GM21717 (cell line): ENCODE measurements at regions not wholly inside any gene's neighbourhood (a gene's known extent, or its start where the extent isn't known, plus 50 kb on each side); places are given as distances from the start of the nearest gene placed in this dataset.
"Not testable (repeated sequence)": the region's sequence is repeated elsewhere in the genome, so short reads cannot be mapped to it uniquely, and the experiment has no call there.

Experiments
- ATAC-seq: cut with Tn5 transposase; IDR thresholded peaks from one replicate; pipeline ENCODE4 v1.9.1; 2021; ENCODE audit warnings: mild to moderate bottlenecking, moderate library complexity; ENCODE audit not compliant: unreplicated experiment

DNA sequence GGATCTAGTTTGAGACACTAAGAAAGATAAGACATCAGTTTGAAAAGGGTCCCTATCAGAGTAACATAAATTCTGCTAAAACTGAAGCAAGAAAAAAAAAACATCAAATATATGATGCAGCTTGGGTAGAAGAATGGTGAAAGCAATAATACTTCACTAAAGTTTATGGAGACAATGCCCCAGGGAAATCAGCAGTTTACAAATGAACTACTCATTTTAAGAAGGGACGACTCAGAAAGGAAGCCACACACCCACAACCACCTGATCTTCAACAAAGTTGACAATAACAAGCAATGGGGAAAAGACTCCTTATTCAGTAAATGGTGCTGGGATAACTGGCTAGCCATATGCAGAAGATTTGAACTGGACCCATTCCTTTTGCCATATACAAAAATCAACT is 143.5 kb downstream of the TPBG start:
- ATAC-seq = no peak

GRCh38 chr6:82511546-82511945 is 147.9 kb downstream of the TPBG start:
- ATAC-seq = no peak

DNA sequence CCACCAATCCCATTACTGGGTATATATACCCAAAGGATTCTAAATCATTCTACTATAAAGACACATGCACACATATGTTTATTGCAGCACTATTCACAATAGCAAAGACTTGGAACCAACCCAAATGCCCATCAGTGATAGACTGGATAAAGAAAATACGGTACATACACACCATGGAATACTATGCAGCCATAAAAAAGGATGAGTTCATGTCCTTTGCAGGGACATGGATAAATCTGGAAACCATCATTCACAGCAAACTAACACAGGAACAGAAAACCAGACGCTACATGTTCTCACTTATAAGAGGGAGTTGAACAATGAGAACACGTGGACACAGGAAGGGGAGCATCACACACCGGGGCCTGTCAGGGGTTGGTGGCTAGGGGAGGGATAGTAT is 154.3 kb downstream of the TPBG start:
- not testable (repeated sequence) for ATAC-seq

GRCh38 chr6:82521369-82521768 is 157.8 kb downstream of the TPBG start:
- ATAC-seq = no peak

- ATAC-seq = no peak
These were observed 158.2 kb downstream of the TPBG start for GRCh38 chr6:82521861-82522260.

- ATAC-seq = no peak
These were observed 160.4 kb downstream of the TPBG start for GRCh38 chr6:82524031-82524430.

DNA sequence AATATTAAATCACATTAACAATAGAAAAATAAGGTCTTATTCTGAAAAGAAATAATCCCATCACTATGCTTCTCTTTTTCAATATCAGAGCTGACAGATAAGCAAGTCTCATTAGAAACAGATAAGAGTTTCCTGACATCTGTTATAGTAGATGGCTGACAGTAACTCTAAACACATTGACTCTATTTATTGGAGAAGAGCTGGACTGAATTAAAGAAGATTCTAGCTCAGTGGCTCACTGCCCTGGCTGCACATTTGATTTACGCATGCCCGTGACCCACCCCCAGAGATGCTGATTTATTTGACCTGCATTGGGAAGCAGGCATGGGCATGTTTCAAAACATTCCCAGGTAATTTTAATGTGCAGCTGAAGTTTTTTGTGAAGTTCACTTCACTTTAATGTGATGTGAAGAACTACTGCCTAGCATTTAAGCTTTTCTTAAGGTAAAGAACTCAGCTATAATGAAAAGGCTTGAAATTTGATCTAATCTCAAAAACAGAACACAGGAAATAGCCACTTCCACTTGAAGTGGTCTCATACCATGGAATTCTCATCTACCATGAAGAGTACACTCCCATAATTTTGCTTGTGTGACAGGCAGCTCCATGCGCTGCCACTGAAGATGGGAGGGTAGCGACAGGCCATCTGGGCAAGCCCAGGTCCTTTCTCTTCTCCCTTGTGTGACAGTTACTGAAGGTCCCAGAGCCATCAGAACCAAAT is 162.3 kb downstream of the TPBG start:
- ATAC-seq = no peak

DNA sequence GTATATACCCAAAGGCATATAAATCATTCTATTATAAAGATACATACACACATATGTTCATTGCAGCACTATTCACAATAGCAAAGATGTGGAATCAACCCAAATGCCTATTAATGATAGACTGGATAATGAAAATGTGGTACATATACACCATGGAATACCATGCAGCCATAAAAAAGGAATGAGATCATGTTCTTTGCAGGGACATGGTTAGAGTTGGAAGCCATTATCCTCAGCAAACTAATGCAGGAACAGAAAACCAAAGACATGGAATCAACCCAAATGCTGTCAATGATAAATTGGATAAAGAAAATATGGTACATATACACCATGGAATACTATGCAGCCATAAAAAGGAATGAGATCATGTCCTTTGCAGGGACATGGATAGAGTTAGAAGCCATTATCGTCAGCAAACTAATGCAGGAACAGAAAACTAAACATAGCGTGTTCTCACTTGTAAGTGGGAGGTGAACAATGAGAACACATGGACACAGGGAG is 166.4 kb downstream of the TPBG start:
- ATAC-seq = not testable (repeated sequence)

DNA sequence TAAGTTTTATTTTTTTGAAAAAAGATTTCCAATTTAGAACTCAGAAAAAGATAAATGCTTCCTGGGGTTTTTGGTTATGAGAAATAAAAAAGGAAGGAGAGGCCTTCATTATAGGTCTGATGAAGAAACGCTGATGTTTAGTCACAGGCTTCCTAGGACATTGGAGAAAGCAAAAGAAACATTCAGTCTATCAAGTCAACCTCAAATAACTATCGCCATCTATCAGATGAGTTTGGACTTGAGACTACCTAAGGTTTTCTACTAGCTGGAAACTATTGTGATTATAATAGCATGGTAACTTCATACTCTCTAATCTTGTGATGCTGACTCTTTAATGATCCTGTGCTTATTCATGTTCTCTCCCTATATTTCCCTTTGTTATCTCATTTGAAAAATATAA is 171.3 kb downstream of the TPBG start:
- ATAC-seq = no peak

GRCh38 chr6:82549480-82549879 is 185.9 kb downstream of the TPBG start:
- not testable (repeated sequence) for ATAC-seq

- ATAC-seq = not testable (repeated sequence)
These were observed 187.7 kb downstream of the TPBG start for GRCh38 chr6:82551311-82551710.

DNA sequence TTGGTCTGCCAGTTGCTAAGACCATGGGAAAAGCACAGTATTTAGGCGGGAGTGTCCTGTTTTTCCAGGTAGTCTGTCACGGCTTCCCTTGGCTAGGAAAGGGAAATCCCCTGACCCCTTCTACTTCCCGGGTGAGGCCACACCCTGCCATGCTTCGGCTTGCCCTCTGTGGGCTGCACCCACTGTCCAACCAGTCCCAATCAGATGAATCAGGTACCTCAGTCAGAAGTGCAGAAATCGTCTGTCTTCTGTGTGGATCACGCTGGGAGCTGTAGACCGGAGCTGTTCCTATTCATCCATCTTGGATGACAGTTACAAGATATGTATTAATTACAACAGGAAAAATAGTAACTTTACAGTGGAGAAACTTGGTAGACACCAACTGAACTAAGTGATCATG is 188.2 kb downstream of the TPBG start:
- no peak for ATAC-seq

DNA sequence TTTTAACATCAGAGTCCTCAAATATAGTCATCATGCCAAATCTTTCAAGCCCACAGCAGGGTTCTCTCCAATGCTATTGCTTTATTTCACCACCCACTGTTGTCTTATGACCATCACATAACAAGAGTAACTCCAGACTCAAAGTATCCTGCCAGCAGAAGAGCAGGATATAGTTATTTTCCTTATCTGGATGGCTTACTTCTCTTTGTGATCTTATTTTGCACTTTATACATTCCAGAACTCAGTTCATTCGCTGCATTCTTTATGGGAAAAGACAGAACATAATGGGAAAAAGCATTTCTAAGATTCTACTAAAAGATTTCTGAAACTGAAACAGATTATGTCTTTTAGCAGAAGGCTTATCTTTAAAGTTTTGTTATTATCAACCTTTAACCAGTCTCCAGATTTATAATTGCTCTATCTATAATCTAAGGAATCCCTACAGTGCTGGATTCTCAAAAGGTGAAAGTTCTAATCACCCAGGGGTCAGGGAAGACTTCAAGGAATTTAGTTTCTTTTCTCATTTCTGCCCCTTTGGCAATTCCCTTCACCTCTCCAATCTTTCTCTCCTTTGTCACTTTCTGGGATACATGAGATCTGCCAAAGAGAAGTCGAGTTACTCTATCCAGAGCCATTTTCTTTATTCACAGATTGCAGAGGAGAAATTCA is 190.4 kb downstream of the TPBG start:
- ATAC-seq = no peak

DNA sequence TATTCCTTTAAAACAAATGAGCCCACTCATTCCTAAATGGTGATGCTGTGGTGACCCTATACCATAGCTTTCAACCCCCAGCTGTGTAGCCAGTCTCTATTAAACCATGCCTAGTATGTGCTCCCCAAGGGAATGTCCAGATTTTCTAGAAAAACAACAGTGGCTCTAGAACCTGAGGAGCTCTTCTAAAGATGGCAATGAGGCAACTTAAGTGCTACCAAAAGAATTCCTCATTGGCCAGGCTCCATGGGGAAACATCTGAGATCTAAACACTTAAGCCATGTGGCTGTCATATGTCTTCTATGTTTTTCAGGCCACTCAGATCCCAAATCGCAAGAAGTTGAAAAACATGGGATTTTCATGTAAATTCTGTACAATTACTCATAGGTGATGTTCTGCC is 191.0 kb downstream of the TPBG start:
- no peak for ATAC-seq

DNA sequence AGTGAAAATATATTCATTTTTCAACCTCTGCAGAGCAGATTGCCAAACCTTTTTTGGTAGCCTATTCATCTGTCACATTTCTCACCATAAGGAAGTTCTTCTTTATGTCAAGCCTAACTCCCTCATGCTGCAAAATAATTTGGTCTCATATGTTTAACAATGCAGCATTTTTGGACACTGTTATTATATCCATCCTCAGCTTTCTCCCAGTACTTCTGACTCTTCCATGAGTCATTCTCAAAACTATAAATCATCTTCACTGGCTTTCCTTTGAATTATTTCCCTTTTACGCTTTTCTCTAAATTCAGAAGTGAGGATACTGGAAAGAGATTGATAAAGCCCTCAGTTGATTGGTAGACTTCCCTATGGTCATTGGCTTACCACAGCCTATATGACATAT is 192.2 kb downstream of the TPBG start:
- no peak for ATAC-seq

GRCh38 chr6:82558531-82558930 is 194.9 kb downstream of the TPBG start:
- not testable (repeated sequence) for ATAC-seq

- no peak for ATAC-seq
These were observed 204.0 kb downstream of the TPBG start for GRCh38 chr6:82567621-82568020.

- peak; percentile 99 for ATAC-seq
These were observed 204.8 kb downstream of the TPBG start for GRCh38 chr6:82568290-82568993.

DNA sequence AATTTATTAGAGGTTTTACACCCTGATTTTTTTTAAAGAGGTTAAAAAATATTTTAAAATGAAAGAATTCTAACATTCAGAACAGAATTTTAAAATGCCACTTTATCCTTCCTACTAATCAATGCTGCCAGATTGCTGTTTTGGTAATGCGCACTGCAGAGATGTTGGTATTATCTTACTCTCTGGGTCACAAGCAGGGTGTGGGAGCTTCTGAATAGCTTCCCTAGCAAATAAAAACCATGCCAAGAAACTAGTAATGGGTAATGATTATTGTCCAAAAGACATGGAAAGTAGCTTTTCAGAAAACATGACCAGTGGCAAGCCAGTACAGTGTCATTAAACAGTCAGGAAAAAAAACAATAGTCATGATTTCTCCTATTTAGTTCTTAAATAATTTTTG is 205.4 kb downstream of the TPBG start:
- no peak for ATAC-seq

DNA sequence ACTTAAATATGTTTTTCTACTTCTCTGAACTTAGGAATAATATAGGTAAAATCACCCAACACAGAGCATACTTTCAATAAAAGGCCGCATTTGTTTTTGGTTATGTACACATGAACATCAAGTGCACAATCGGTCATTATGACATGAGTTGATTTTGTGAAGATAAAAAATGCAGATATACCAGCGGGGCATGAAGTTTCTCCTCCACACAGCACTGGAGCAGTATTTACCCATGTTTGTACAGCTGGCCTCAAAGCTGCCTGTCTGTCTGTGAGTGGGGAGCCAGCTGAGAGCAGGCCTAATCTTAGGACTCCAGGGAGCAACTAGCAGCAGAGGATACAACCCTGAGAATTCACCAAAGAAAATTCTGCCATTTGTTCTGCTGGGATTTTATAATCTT is 206.5 kb downstream of the TPBG start:
- ATAC-seq = no peak

GRCh38 chr6:82571455-82571854 is 207.8 kb downstream of the TPBG start:
- ATAC-seq = no peak
